GM12892 (cell line): ENCODE measurements at regions not wholly inside any gene's neighbourhood (a gene's known extent, or its start where the extent isn't known, plus 50 kb on each side); places are given as distances from the start of the nearest gene placed in this dataset.

Source experiments
- POLR2A ChIP-seq: IDR thresholded peaks from 2 replicates; pipeline ENCODE4 v1.6.1; 2011; ENCODE audit warnings: low read depth, low read length, control low read depth
- POLR2AphosphoS5 ChIP-seq: IDR thresholded peaks from 2 replicates; pipeline ENCODE4 v1.6.1; 2011; ENCODE audit warnings: low read depth, low read length, control low read depth
- TAF1 ChIP-seq: IDR thresholded peaks from 2 replicates; pipeline ENCODE4 v1.6.1; 2011; ENCODE audit warnings: low read depth, mild to moderate bottlenecking, control low read depth, low read length, borderline replicate concordance

DNA sequence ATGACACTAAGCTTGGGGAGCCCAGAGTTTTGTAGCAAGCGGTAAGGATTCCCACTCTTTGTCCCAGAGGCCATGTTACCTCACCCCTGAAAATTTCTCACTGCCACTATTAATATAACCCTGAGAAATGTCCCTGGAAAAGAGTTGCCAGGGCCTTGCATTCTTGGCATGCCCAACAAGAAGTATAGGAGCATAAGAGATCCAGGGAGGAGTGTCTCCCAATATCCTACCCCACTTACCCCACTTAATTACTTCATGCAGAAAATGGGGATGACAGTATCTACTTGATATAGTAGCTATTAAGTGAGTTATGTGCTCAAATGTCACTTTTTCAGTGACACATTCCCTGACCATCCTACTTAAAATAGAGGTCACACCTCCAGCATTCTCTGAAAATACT lies 120.5 kb upstream of the C1GALT1C1 start:
- TF ChIP-seq POLR2A (no peak), POLR2AphosphoS5 (no peak), TAF1 (no peak)
